Caco-2 (cell line): ENCODE measurements at regions not wholly inside any gene's neighbourhood (a gene's known extent, or its start where the extent isn't known, plus 50 kb on each side); places are given as distances from the start of the nearest gene placed in this dataset.

Experiments
- BruUV-seq: library from RNA; stranded (reverse); fragments of 400-500 nt; replicated peaks from 2 replicates; lab custom pipeline; 2021; lab: Mats Ljungman, UMichigan
- CTCF ChIA-PET: fragments of 300-600 bp; sonication (Branson Sonifier 250); formaldehyde crosslinking; loops from one replicate; lab custom pipeline; 2022; ENCODE audit warnings: antibody characterized with exemption; lab: Charles Lee
- POLR2A ChIA-PET: fragments of 300-600 bp; sonication (Branson Sonifier 250); formaldehyde crosslinking; loops from one replicate; lab custom pipeline; 2022; ENCODE audit warnings: antibody characterized with exemption; lab: Charles Lee
- DNase-seq, 2 experiments: peaks; one replicate each; pipeline versions ENCODE4 v3.0.0 to v3.0.0-alpha.2; 2020 to 2022
- H3K27me3 ChIP-seq: replicated peaks from 2 replicates; pipeline ENCODE4 v1.6.0; 2011; ENCODE audit warnings: low read length; ENCODE audit not compliant: control insufficient read depth, insufficient read depth
- H3K36me3 ChIP-seq: 2 replicates; pipeline ENCODE4 v1.5.1; 2011; ENCODE audit warnings: low read length; ENCODE audit not compliant: control insufficient read depth, insufficient read depth
- H3K4me1 ChIP-seq: fragments of 250-450 bp; sonication (Bioruptor Pico); 2 replicates; pipeline ENCODE4 v1.5.1; 2020; ENCODE audit warnings: mild to moderate bottlenecking
- H3K4me3 ChIP-seq: 2 replicates; pipeline ENCODE4 v1.5.1; 2011; ENCODE audit warnings: low read depth, mild to moderate bottlenecking, control low read depth, low read length
- H3K9me3 ChIP-seq: fragments of 250-450 bp; sonication (Bioruptor Pico); 2 replicates; pipeline ENCODE4 v1.5.1; 2020; ENCODE audit warnings: mild to moderate bottlenecking, moderate library complexity
- H3K27ac Mint-ChIP-seq: one replicate; pipeline ENCODE4 v1.8.0; 2022; ENCODE audit warnings: mixed read lengths; ENCODE audit not compliant: unreplicated experiment
- H3K27me3 Mint-ChIP-seq: one replicate; pipeline ENCODE4 v1.8.0; 2022; ENCODE audit warnings: mixed read lengths; ENCODE audit not compliant: insufficient read depth, unreplicated experiment
- H3K36me3 Mint-ChIP-seq: one replicate; pipeline ENCODE4 v1.8.0; 2022; ENCODE audit warnings: mild to moderate bottlenecking, mixed read lengths; ENCODE audit not compliant: insufficient read depth, unreplicated experiment
- H3K4me1 Mint-ChIP-seq: one replicate; pipeline ENCODE4 v1.8.0; 2022; ENCODE audit warnings: low read depth, mixed read lengths; ENCODE audit not compliant: unreplicated experiment
- H3K4me3 Mint-ChIP-seq: one replicate; pipeline ENCODE4 v1.8.0; 2022; ENCODE audit warnings: mild to moderate bottlenecking, moderate library complexity, mixed read lengths; ENCODE audit not compliant: unreplicated experiment
- H3K9me3 Mint-ChIP-seq: one replicate; pipeline ENCODE4 v1.8.0; 2022; ENCODE audit warnings: mixed read lengths; ENCODE audit not compliant: unreplicated experiment
- CTCF ChIP-seq, 2 experiments: fragments of 200-600 bp in 1 of 2; IDR thresholded peaks; 1 replicate in 1 of 2; 2 replicates in 1 of 2; pipeline versions ENCODE4 v1.5.1 to v1.8.0; 2011 to 2022; ENCODE audit warnings: antibody characterized with exemption in 1 of 2, control low read depth in 1 of 2, inconsistent platforms in 1 of 2, low read depth in 1 of 2, low read length in 1 of 2, mild to moderate bottlenecking in 1 of 2, moderate library complexity in 1 of 2; ENCODE audit not compliant: insufficient read depth in 1 of 2, severe bottlenecking in 1 of 2, unreplicated experiment in 1 of 2
- intact Hi-C: fragments of 100-400 bp; cut with micrococcal nuclease; formaldehyde crosslinking; loops from one replicate; pipeline ENCODE4 v1.10.0; 2022; ENCODE audit not compliant: unreplicated experiment

GRCh38 chr1:55747408-55747841 lies 532.3 kb upstream of the USP24 start:
- intact Hi-C loops: no loop called here
- Mint-ChIP-seq H3K9me3 (no peaks in the 10 kb centered on the region), H3K4me1 (no peaks in the 10 kb centered on the region), H3K36me3 (no peaks in the 10 kb centered on the region), H3K27ac (no peak overlapping the region), H3K27me3 (no peaks in the 10 kb centered on the region), H3K4me3 (no peak overlapping the region)
- no peak for TF ChIP-seq CTCF (IDR thresholded peaks at IDR 0.05; ENCODE audit: insufficient read depth in 1 of 2, low read depth in 1 of 2, low read length in 1 of 2, severe bottlenecking in 1 of 2, unreplicated experiment in 1 of 2)
- no TSS peak for BruUV-seq
- no peaks in the 10 kb centered on the region for H3K27me3 ChIP-seq
- ChIA-PET POLR2A (no interaction called here), CTCF (no interaction called here)
- H3K9me3 ChIP-seq: no peaks in the 10 kb centered on the region
- H3K4me3 ChIP-seq: no peak overlapping the region
- no peaks in the 10 kb centered on the region for H3K4me1 ChIP-seq
- H3K36me3 ChIP-seq: no peaks in the 10 kb centered on the region
- DNase-seq: no peak

- Mint-ChIP-seq H3K27me3 (no peaks in the 10 kb centered on the region), H3K36me3 (no peaks in the 10 kb centered on the region), H3K9me3 (no peaks in the 10 kb centered on the region), H3K4me1 (no peaks in the 10 kb centered on the region), H3K4me3 (no peak overlapping the region), H3K27ac (no peak overlapping the region)
- ChIA-PET CTCF (no interaction called here), POLR2A (no interaction called here)
- no peak overlapping the region for H3K4me3 ChIP-seq
- H3K9me3 ChIP-seq: no peaks in the 10 kb centered on the region
- no peak for DNase-seq
- no TSS peak for BruUV-seq
- no peak for TF ChIP-seq CTCF (IDR thresholded peaks at IDR 0.05; ENCODE audit: insufficient read depth in 1 of 2, low read depth in 1 of 2, low read length in 1 of 2, severe bottlenecking in 1 of 2, unreplicated experiment in 1 of 2)
- H3K27me3 ChIP-seq: no peaks in the 10 kb centered on the region
- no peaks in the 10 kb centered on the region for H3K4me1 ChIP-seq
- intact Hi-C loops: no loop called here
- H3K36me3 ChIP-seq: no peaks in the 10 kb centered on the region
Measured at GRCh38 chr1:55746710-55747109, 531.5 kb upstream of the USP24 start.

GRCh38 chr1:55741516-55741915 lies 526.4 kb upstream of the USP24 start:
- no peaks in the 10 kb centered on the region for H3K4me1 Mint-ChIP-seq
- no TSS peak for BruUV-seq
- intact Hi-C loops: no loop called here

More at GRCh38 chr1:55741516-55741915, 526.4 kb upstream of the USP24 start:
- ChIA-PET POLR2A (no interaction called here), CTCF (no interaction called here)
- no peak for TF ChIP-seq CTCF (IDR thresholded peaks at IDR 0.05; ENCODE audit: insufficient read depth in 1 of 2, low read depth in 1 of 2, low read length in 1 of 2, severe bottlenecking in 1 of 2, unreplicated experiment in 1 of 2)
- no peaks in the 10 kb centered on the region for H3K9me3 ChIP-seq
- H3K27me3 ChIP-seq: no peaks in the 10 kb centered on the region
- Mint-ChIP-seq H3K27ac (no peak overlapping the region), H3K27me3 (peaks cover 3% of the 10 kb centered on the region), H3K9me3 (no peaks in the 10 kb centered on the region), H3K36me3 (no peaks in the 10 kb centered on the region), H3K4me3 (no peak overlapping the region)
- H3K4me3 ChIP-seq: no peak overlapping the region
- DNase-seq: no peak
- no peaks in the 10 kb centered on the region for H3K4me1 ChIP-seq
- no peaks in the 10 kb centered on the region for H3K36me3 ChIP-seq
